ENCODE measurements at regions not wholly inside any gene's neighbourhood (a gene's known extent, or its start where the extent isn't known, plus 50 kb on each side); places are given as distances from the start of the nearest gene placed in this dataset.

DNA sequence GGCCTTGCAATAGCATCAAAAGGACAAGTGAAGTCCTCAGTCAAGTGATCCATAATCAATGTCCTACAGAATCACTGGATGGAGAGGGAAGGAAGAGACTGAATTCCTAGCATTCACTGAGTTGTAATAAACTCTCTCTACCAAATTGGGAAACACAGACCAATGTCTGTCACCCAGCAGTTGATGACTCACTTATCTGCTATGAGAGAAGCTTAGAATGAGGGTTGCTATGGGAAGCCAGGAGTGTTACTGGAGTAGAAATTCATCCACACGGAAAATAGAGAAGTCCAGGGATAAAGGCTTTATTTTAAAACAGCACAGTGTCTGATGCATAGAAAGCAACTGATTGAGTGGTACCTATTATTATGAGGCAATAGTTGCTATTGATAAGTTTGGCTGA lies 407.4 kb downstream of the BRINP1 start:
- TF ChIP-seq, protein P1, sequence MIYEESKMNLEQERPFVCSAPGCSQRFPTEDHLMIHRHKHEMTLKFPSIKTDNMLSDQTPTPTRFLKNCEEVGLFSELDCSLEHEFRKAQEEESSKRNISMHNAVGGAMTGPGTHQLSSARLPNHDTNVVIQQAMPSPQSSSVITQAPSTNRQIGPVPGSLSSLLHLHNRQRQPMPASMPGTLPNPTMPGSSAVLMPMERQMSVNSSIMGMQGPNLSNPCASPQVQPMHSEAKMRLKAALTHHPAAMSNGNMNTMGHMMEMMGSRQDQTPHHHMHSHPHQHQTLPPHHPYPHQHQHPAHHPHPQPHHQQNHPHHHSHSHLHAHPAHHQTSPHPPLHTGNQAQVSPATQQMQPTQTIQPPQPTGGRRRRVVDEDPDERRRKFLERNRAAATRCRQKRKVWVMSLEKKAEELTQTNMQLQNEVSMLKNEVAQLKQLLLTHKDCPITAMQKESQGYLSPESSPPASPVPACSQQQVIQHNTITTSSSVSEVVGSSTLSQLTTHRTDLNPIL (CRISPR knock-in tag; IDR thresholded peaks at IDR 0.05; ENCODE audit: low read depth) = no peak
- TF ChIP-seq PPARA (CRISPR knock-in tag; IDR thresholded peaks at IDR 0.05; ENCODE audit: borderline replicate concordance) (no peak), ZFP30 (CRISPR knock-in tag; IDR thresholded peaks at IDR 0.05) (no peak), ARNTL (CRISPR knock-in tag; IDR thresholded peaks at IDR 0.05; ENCODE audit: borderline replicate concordance, low read depth) (no peak), CSDC2 (CRISPR knock-in tag; IDR thresholded peaks at IDR 0.05) (no peak), ESRRG (CRISPR knock-in tag; IDR thresholded peaks at IDR 0.05) (no peak), GLIS3 (CRISPR knock-in tag; IDR thresholded peaks at IDR 0.05) (no peak), RARB (CRISPR knock-in tag; IDR thresholded peaks at IDR 0.05) (no peak), BACH2 (CRISPR knock-in tag; IDR thresholded peaks at IDR 0.05; ENCODE audit: borderline replicate concordance) (no peak), ZFP3 (CRISPR knock-in tag; IDR thresholded peaks at IDR 0.05) (no peak), ZNF70 (CRISPR knock-in tag; IDR thresholded peaks at IDR 0.05) (no peak)
- TF ChIP-seq, protein P2, sequence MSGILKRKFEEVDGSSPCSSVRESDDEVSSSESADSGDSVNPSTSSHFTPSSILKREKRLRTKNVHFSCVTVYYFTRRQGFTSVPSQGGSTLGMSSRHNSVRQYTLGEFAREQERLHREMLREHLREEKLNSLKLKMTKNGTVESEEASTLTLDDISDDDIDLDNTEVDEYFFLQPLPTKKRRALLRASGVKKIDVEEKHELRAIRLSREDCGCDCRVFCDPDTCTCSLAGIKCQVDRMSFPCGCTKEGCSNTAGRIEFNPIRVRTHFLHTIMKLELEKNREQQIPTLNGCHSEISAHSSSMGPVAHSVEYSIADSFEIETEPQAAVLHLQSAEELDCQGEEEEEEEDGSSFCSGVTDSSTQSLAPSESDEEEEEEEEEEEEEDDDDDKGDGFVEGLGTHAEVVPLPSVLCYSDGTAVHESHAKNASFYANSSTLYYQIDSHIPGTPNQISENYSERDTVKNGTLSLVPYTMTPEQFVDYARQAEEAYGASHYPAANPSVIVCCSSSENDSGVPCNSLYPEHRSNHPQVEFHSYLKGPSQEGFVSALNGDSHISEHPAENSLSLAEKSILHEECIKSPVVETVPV (CRISPR knock-in tag; IDR thresholded peaks at IDR 0.05) = no peak
- no peak for ATAC-seq

DNA sequence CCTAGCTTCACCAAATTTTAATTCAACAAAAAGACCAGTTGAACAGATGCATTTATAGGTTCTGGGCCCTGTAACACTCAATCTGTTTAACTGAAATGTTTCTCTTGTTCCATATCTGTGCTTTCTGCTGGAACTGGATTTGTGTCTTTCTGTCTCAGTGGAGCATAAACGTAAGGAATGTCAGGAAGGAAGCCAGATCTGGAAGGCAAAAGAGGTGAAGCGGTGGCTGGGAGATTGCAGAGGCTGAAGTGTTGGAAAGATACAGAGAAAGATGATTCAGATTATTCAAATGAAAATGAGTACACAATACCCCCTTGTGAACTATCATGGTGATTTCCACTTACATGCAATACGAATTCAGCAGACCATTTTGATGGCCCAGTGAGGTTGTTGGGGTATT lies 406.8 kb downstream of the BRINP1 start:
- no peak for ATAC-seq
- no peak for TF ChIP-seq ESRRG (CRISPR knock-in tag; IDR thresholded peaks at IDR 0.05)
- TF ChIP-seq GLIS3 (CRISPR knock-in tag; IDR thresholded peaks at IDR 0.05) = no peak
- TF ChIP-seq ZNF70 (CRISPR knock-in tag; IDR thresholded peaks at IDR 0.05) = no peak

DNA sequence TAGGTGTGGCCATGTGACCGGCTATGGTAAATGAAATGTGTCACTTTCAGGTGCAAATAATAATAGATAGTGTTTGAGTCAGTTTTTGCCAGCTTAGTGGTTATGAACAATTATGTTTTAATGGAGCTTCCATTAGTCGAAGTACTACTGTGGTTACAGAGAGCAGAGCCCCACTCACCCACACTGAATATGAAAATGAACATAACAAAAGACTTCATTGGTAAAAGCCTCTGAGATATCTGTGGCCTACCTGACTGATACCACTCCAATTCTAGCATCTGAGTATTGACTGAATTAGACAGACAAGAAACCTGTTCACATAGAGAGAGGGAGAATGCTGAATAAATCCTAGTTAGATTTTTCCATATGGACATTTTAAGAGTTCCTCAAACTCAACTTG lies 405.6 kb downstream of the BRINP1 start:
- ATAC-seq = no peak
- no peak for TF ChIP-seq TCF4 (CRISPR knock-in tag; IDR thresholded peaks at IDR 0.05; ENCODE audit: borderline replicate concordance)
- TF ChIP-seq BACH2 (CRISPR knock-in tag; IDR thresholded peaks at IDR 0.05; ENCODE audit: borderline replicate concordance) = no peak
- TF ChIP-seq ZNF8 (CRISPR knock-in tag; IDR thresholded peaks at IDR 0.05) = no peak
- no peak for TF ChIP-seq ZFP3 (CRISPR knock-in tag; IDR thresholded peaks at IDR 0.05)
- TF ChIP-seq, protein P3, sequence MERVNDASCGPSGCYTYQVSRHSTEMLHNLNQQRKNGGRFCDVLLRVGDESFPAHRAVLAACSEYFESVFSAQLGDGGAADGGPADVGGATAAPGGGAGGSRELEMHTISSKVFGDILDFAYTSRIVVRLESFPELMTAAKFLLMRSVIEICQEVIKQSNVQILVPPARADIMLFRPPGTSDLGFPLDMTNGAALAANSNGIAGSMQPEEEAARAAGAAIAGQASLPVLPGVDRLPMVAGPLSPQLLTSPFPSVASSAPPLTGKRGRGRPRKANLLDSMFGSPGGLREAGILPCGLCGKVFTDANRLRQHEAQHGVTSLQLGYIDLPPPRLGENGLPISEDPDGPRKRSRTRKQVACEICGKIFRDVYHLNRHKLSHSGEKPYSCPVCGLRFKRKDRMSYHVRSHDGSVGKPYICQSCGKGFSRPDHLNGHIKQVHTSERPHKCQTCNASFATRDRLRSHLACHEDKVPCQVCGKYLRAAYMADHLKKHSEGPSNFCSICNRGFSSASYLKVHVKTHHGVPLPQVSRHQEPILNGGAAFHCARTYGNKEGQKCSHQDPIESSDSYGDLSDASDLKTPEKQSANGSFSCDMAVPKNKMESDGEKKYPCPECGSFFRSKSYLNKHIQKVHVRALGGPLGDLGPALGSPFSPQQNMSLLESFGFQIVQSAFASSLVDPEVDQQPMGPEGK (CRISPR knock-in tag; IDR thresholded peaks at IDR 0.05; ENCODE audit: borderline replicate concordance) = no peak
- TF ChIP-seq RARB (CRISPR knock-in tag; IDR thresholded peaks at IDR 0.05) = no peak
- TF ChIP-seq, protein P1 (CRISPR knock-in tag; IDR thresholded peaks at IDR 0.05; ENCODE audit: low read depth) = no peak
- no peak for TF ChIP-seq CSDC2 (CRISPR knock-in tag; IDR thresholded peaks at IDR 0.05)
- TF ChIP-seq, protein P2 (CRISPR knock-in tag; IDR thresholded peaks at IDR 0.05) = no peak
- no peak for TF ChIP-seq OSR1 (CRISPR knock-in tag; IDR thresholded peaks at IDR 0.05)
- TF ChIP-seq ZC3H10 (CRISPR knock-in tag; IDR thresholded peaks at IDR 0.05) = no peak
- no peak for TF ChIP-seq ZFP30 (CRISPR knock-in tag; IDR thresholded peaks at IDR 0.05)
- no peak for TF ChIP-seq ARNTL (CRISPR knock-in tag; IDR thresholded peaks at IDR 0.05; ENCODE audit: borderline replicate concordance, low read depth)
- no peak for TF ChIP-seq ZNF565 (CRISPR knock-in tag; conservative IDR thresholded peaks at IDR 0.05; ENCODE audit: low read depth)
- TF ChIP-seq SNAI2 (CRISPR knock-in tag; IDR thresholded peaks at IDR 0.05) = no peak
- TF ChIP-seq, protein P4, sequence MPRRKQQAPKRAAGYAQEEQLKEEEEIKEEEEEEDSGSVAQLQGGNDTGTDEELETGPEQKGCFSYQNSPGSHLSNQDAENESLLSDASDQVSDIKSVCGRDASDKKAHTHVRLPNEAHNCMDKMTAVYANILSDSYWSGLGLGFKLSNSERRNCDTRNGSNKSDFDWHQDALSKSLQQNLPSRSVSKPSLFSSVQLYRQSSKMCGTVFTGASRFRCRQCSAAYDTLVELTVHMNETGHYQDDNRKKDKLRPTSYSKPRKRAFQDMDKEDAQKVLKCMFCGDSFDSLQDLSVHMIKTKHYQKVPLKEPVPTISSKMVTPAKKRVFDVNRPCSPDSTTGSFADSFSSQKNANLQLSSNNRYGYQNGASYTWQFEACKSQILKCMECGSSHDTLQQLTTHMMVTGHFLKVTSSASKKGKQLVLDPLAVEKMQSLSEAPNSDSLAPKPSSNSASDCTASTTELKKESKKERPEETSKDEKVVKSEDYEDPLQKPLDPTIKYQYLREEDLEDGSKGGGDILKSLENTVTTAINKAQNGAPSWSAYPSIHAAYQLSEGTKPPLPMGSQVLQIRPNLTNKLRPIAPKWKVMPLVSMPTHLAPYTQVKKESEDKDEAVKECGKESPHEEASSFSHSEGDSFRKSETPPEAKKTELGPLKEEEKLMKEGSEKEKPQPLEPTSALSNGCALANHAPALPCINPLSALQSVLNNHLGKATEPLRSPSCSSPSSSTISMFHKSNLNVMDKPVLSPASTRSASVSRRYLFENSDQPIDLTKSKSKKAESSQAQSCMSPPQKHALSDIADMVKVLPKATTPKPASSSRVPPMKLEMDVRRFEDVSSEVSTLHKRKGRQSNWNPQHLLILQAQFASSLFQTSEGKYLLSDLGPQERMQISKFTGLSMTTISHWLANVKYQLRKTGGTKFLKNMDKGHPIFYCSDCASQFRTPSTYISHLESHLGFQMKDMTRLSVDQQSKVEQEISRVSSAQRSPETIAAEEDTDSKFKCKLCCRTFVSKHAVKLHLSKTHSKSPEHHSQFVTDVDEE (CRISPR knock-in tag; IDR thresholded peaks at IDR 0.05) = no peak
- TF ChIP-seq ZNF70 (CRISPR knock-in tag; IDR thresholded peaks at IDR 0.05) = no peak
- TF ChIP-seq, protein P5, sequence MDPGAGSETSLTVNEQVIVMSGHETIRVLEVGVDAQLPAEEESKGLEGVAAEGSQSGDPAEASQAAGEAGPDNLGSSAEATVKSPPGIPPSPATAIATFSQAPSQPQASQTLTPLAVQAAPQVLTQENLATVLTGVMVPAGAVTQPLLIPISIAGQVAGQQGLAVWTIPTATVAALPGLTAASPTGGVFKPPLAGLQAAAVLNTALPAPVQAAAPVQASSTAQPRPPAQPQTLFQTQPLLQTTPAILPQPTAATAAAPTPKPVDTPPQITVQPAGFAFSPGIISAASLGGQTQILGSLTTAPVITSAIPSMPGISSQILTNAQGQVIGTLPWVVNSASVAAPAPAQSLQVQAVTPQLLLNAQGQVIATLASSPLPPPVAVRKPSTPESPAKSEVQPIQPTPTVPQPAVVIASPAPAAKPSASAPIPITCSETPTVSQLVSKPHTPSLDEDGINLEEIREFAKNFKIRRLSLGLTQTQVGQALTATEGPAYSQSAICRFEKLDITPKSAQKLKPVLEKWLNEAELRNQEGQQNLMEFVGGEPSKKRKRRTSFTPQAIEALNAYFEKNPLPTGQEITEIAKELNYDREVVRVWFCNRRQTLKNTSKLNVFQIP (CRISPR knock-in tag; IDR thresholded peaks at IDR 0.05; ENCODE audit: borderline replicate concordance, low read depth) = no peak
- TF ChIP-seq GLIS3 (CRISPR knock-in tag; IDR thresholded peaks at IDR 0.05) = no peak
